ENCODE measurements at regions not wholly inside any gene's neighbourhood (a gene's known extent, or its start where the extent isn't known, plus 50 kb on each side); places are given as distances from the start of the nearest gene placed in this dataset.

GRCh38 chr15:88748081-88748480, 55.2 kb upstream of the ACAN start:
- Histone ChIP-seq H2AFZ (replicated peaks; ENCODE audit: low read length, poor library complexity) (no peak overlapping the region), H3K4me3 (ENCODE audit: insufficient read depth, low read depth, low read length) (no peak overlapping the region), H4K91ac (ENCODE audit: insufficient read depth, low read depth, low read length) (no peak overlapping the region), H2BK15ac (ENCODE audit: low read depth, low read length) (no peak overlapping the region), H3K18ac (ENCODE audit: low read depth, low read length) (no peak overlapping the region), H2BK5ac (ENCODE audit: low read depth, low read length, poor library complexity, severe bottlenecking) (no peak overlapping the region), H3K27ac (ENCODE audit: insufficient read depth, low read length) (no peak overlapping the region), H3K9ac (ENCODE audit: low read depth, low read length) (no peak overlapping the region), H2AK5ac (ENCODE audit: low read depth, low read length) (no peak overlapping the region), H3K36me3 (ENCODE audit: control insufficient read depth, insufficient read depth, low read length) (no peaks in the 10 kb centered on the region), H3K4me1 (ENCODE audit: control insufficient read depth, insufficient read depth, low read length) (peaks cover 6% of the 10 kb centered on the region), H2BK20ac (ENCODE audit: low read depth, low read length) (no peak overlapping the region), H3K9me1 (ENCODE audit: insufficient read depth, low read length) (0 out of 2 replicates have a peak, but pooled peaks cover 5% of the 10 kb centered on the region), H3K27me3 (ENCODE audit: control insufficient read depth, insufficient read depth, low read length) (peaks cover 12% of the 10 kb centered on the region), H4K20me1 (ENCODE audit: insufficient read depth, low read length) (no peaks in the 10 kb centered on the region), H3K56ac (ENCODE audit: extremely low read depth, insufficient read depth, low read length) (no peak overlapping the region), H2AK9ac (replicated peaks; ENCODE audit: low read depth, low read length, poor library complexity) (no peak overlapping the region), H3K4ac (ENCODE audit: low read depth, low read length) (no peak overlapping the region), H3K14ac (replicated peaks; ENCODE audit: low read depth, low read length) (no peak overlapping the region), H4K5ac (ENCODE audit: low read depth, low read length) (no peak overlapping the region), H3K4me2 (ENCODE audit: low read depth, low read length) (no peak overlapping the region), H3K23ac (ENCODE audit: low read depth, low read length) (no peak overlapping the region), H3K79me1 (ENCODE audit: low read depth in 1 of 2, low read length in 2 of 2) (no peaks in the 10 kb centered on the region), H2BK120ac (ENCODE audit: low read depth, low read length) (no peak overlapping the region), H3K9me3 (ENCODE audit: control insufficient read depth, insufficient read depth, low read length) (no peaks in the 10 kb centered on the region), H4K8ac (ENCODE audit: low read depth in 2 of 2, low read length in 2 of 2) (no peak overlapping the region)
- intact Hi-C loops (cut with micrococcal nuclease) (no loop called here), dilution Hi-C loops (cut with HindIII; ENCODE audit: low sequenced_read_pairs, unreplicated experiment) (no loop called here), in situ Hi-C loops (cut with MboI; ENCODE audit: low sequenced_read_pairs) (no loop called here)
- DNase-seq (no peak), ATAC-seq (ENCODE audit: low read depth) (no peak)
- CTCF ChIA-PET: interaction anchor here (0.6 kb wide), 1 partner anchor 436 kb away, joined by 3 read pairs; no protein-coding TSS in a partner anchor
- POLR2A ChIA-PET (ENCODE audit: unreplicated experiment): no interaction called here
- TF ChIP-seq USF2 (IDR thresholded peaks at IDR 0.05; ENCODE audit: low read depth, low read length): no peak
- TF ChIP-seq MAZ (IDR thresholded peaks at IDR 0.05; ENCODE audit: borderline replicate concordance, low read depth, low read length): no peak
- no peak for TF ChIP-seq FOS (IDR thresholded peaks at IDR 0.05; ENCODE audit: low read depth, low read length)
- TF ChIP-seq CTCF (conservative IDR thresholded peaks at IDR 0.05; ENCODE audit: low read depth, low read length): no peak
- TF ChIP-seq MAFK (IDR thresholded peaks at IDR 0.05; ENCODE audit: low read depth, low read length): no peak
- no peak for TF ChIP-seq BHLHE40 (IDR thresholded peaks at IDR 0.05; ENCODE audit: low read depth, low read length)
- TF ChIP-seq CEBPB (IDR thresholded peaks at IDR 0.05; ENCODE audit: low read depth, low read length): no peak
- no peak for TF ChIP-seq POLR2A (IDR thresholded peaks at IDR 0.05; ENCODE audit: low read depth, low read length)
- TF ChIP-seq MXI1 (IDR thresholded peaks at IDR 0.05; ENCODE audit: borderline replicate concordance, low read depth, low read length): no peak
- no peak for TF ChIP-seq NFE2L2 (IDR thresholded peaks at IDR 0.05; ENCODE audit: low read depth, low read length)
- no peak for TF ChIP-seq SMC3 (IDR thresholded peaks at IDR 0.05; ENCODE audit: low read depth, low read length)
- no peak for TF ChIP-seq RAD21 (IDR thresholded peaks at IDR 0.05; ENCODE audit: low read length)
- TF ChIP-seq CHD1 (IDR thresholded peaks at IDR 0.05; ENCODE audit: low read depth, low read length): no peak
- TF ChIP-seq ELK1 (IDR thresholded peaks at IDR 0.05; ENCODE audit: borderline replicate concordance, low read depth, low read length): no peak
- TF ChIP-seq RFX5 (IDR thresholded peaks at IDR 0.05; ENCODE audit: low read depth, low read length): no peak
- no peak for TF ChIP-seq RCOR1 (IDR thresholded peaks at IDR 0.05; ENCODE audit: insufficient replicate concordance, low read length)
- BruUV-seq (replicated peaks): no TSS peak
- WGBS, 2 experiments (ENCODE audit: extremely low coverage in 2 of 2, insufficient read length in 1 of 2): no CpG with 5 or more reads among the region's 3 CpGs

Measured in IMR-90 (cell line).